SU-DHL-6 (cell line): ENCODE measurements at regions not wholly inside any gene's neighbourhood (a gene's known extent, or its start where the extent isn't known, plus 50 kb on each side); places are given as distances from the start of the nearest gene placed in this dataset.

Experiments used
- H2AFZ ChIP-seq: fragments of 200-600 bp; sonication (generic); 2 replicates; pipeline ENCODE4 v1.6.1; 2014; ENCODE audit warnings: low read depth, mild to moderate bottlenecking, moderate library complexity, mixed read lengths, antibody characterized with exemption, low read length; ENCODE audit not compliant: severe bottlenecking
- H3F3A ChIP-seq: fragments of 200-600 bp; shearing (Covaris generic); 2 replicates; pipeline ENCODE4 v1.6.0; 2016; ENCODE audit warnings: antibody characterized with exemption, mild to moderate bottlenecking; ENCODE audit not compliant: insufficient read depth
- H3K27ac ChIP-seq: fragments of 200-600 bp; sonication (generic); 2 replicates; pipeline ENCODE4 v1.5.1; 2016; ENCODE audit warnings: low read depth, mild to moderate bottlenecking, low read length, moderate library complexity, mixed read lengths
- H3K27me3 ChIP-seq: fragments of 200-600 bp; sonication (generic), shearing (Covaris generic); 2 replicates; pipeline ENCODE4 v1.6.0; 2014; ENCODE audit warnings: mild to moderate bottlenecking, low read length
- H3K36me3 ChIP-seq: fragments of 200-600 bp; sonication (generic); 2 replicates; pipeline ENCODE4 v1.6.1; 2014; ENCODE audit warnings: mild to moderate bottlenecking, low read length, mixed read lengths
- H3K4me2 ChIP-seq: fragments of 300-600, 200-600 bp; shearing (Covaris generic), sonication (generic); 2 replicates; pipeline ENCODE4 v1.6.0; 2014; ENCODE audit warnings: low read length, low read depth, mild to moderate bottlenecking; ENCODE audit not compliant: poor library complexity, severe bottlenecking
- H3K4me3 ChIP-seq: fragments of 200-600 bp; sonication (generic); 2 replicates; pipeline ENCODE4 v1.5.1; 2014; ENCODE audit warnings: antibody characterized with exemption, low read length, mild to moderate bottlenecking, mixed read lengths; ENCODE audit not compliant: insufficient read depth, poor library complexity, severe bottlenecking
- H3K79me2 ChIP-seq: fragments of 200-600 bp; sonication (generic); 2 replicates; pipeline ENCODE4 v1.6.1; 2014; ENCODE audit warnings: mild to moderate bottlenecking, low read length, moderate library complexity; ENCODE audit not compliant: insufficient read depth
- H3K9ac ChIP-seq: fragments of 200-600 bp; sonication (generic); 2 replicates; pipeline ENCODE4 v1.7.0; 2014; ENCODE audit warnings: mild to moderate bottlenecking, low read length
- H3K9me2 ChIP-seq: fragments of 200-600 bp; sonication (generic); replicated peaks from 2 replicates; pipeline ENCODE4 v1.6.1; 2014; ENCODE audit warnings: low read length; ENCODE audit not compliant: insufficient read depth
- H3K9me3 ChIP-seq: fragments of 200-600 bp; sonication (generic); 2 replicates; pipeline ENCODE4 v1.6.1; 2014; ENCODE audit warnings: low read length, mixed read lengths; ENCODE audit not compliant: insufficient read depth
- H4K20me1 ChIP-seq: fragments of 200-600 bp; sonication (generic); 2 replicates; pipeline ENCODE4 v1.6.1; 2014; ENCODE audit warnings: low read depth, mild to moderate bottlenecking, antibody characterized with exemption, low read length, moderate library complexity, mixed read lengths
- CTCF ChIP-seq: fragments of 200-600 bp; sonication (generic); IDR thresholded peaks from one replicate; pipeline ENCODE4 v1.5.1; 2017; ENCODE audit warnings: antibody characterized with exemption, mild to moderate bottlenecking, low read length, moderate library complexity; ENCODE audit not compliant: insufficient read depth, poor library complexity, severe bottlenecking
- EZH2phosphoT487 ChIP-seq: fragments of 200-600 bp; sonication (generic), shearing (Covaris generic); conservative IDR thresholded peaks from 2 replicates; pipeline ENCODE4 v1.6.1; 2018; ENCODE audit warnings: mild to moderate bottlenecking, antibody characterized with exemption, low read length, moderate library complexity, mixed read lengths

DNA sequence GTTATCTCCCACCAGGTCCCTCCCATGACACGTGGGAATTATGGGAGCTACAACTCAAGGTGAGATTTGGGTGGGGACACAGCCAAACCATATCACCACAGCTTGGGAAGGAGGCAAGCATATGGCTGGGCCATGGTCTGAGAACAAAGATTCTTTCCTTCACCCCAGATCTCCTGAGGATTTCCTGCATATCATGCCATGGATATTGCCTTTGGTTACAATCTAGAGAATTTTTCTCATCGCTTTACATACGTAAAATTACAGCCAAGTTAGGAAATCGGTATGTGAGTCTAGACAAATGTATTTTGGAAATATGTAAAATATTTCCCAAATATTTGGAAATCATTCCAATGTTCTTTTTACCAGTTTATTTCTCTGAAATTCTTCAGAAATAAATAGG, 398.3 kb downstream of the RFC3 start:
- Histone ChIP-seq H3F3A (no peaks in the 10 kb centered on the region), H4K20me1 (no peaks in the 10 kb centered on the region), H3K4me3 (no peak overlapping the region), H3K27ac (no peak overlapping the region), H2AFZ (no peak overlapping the region), H3K4me2 (no peak overlapping the region), H3K9me2 (no peaks in the 10 kb centered on the region), H3K9ac (no peak overlapping the region), H3K9me3 (no peaks in the 10 kb centered on the region), H3K79me2 (no peaks in the 10 kb centered on the region), H3K27me3 (no peaks in the 10 kb centered on the region), H3K36me3 (no peaks in the 10 kb centered on the region)
- TF ChIP-seq EZH2phosphoT487 = no peak
- TF ChIP-seq CTCF = no peak

DNA sequence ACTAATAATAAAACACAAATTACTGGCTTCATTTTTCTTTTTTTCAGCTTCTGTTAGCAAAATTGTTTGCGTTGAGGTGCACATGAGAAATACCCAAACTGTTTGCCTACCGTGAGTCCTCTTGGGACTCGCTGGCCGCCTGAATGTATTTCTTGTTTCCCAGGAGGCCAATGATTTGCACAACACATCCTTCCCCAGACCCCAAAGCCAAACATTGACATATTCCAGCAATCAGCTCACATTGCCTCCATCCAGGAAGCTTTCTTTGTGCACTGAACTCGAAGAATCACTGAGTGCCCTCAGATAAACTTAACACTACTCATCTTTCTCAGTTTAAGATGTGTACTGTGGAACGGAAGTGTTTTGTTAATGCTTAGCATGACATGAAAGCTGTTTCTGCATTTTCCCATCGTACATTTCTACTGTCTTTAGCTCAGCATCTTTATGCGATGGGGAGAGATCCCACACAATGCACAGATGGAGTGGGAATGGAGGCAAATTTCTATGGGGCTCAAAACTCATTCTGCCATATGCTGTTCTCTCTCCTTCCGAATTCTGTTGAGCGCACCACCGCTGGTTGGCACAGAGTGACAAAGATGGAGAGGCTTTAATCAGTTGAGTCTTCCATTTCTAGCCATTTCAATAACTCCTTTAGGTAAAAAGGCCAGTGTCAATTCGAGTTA, 399.5 kb downstream of the RFC3 start:
- Histone ChIP-seq H3K79me2 (no peaks in the 10 kb centered on the region), H4K20me1 (no peaks in the 10 kb centered on the region), H3K4me2 (no peak overlapping the region), H3K27me3 (no peaks in the 10 kb centered on the region), H3K9me3 (no peaks in the 10 kb centered on the region), H3K9me2 (no peaks in the 10 kb centered on the region), H3K27ac (no peak overlapping the region), H3K4me3 (no peak overlapping the region), H3K36me3 (no peaks in the 10 kb centered on the region), H3F3A (no peaks in the 10 kb centered on the region), H3K9ac (no peak overlapping the region), H2AFZ (no peak overlapping the region)
- TF ChIP-seq CTCF (no peak), EZH2phosphoT487 (no peak)

- Histone ChIP-seq H3K9ac (no peak overlapping the region), H3K9me2 (no peaks in the 10 kb centered on the region), H3K79me2 (no peaks in the 10 kb centered on the region), H3K36me3 (no peaks in the 10 kb centered on the region), H3K27me3 (no peaks in the 10 kb centered on the region), H3K9me3 (no peaks in the 10 kb centered on the region), H4K20me1 (no peaks in the 10 kb centered on the region), H3K4me3 (no peak overlapping the region), H3K4me2 (no peak overlapping the region), H3K27ac (no peak overlapping the region), H3F3A (no peaks in the 10 kb centered on the region), H2AFZ (no peak overlapping the region)
- TF ChIP-seq CTCF (no peak), EZH2phosphoT487 (no peak)
Measured at GRCh38 chr13:34223984-34224383, 406.0 kb downstream of the RFC3 start.
